SK-N-SH (cell line): ENCODE measurements at regions not wholly inside any gene's neighbourhood (a gene's known extent, or its start where the extent isn't known, plus 50 kb on each side); places are given as distances from the start of the nearest gene placed in this dataset.

Experiments
- CTCF ChIA-PET: fragments of 300-600, 350-600 bp; formaldehyde crosslinking; extraction: SDS; loops from one replicate; lab custom pipeline; 2021; lab: Yijun Ruan, JAX
- POLR2A ChIA-PET: fragments of 350-600 bp; sonication (Branson Sonifier 250); formaldehyde crosslinking; extraction: SDS; loops from one replicate; lab custom pipeline; 2020; ENCODE audit warnings: antibody characterized with exemption, inconsistent platforms; lab: Yijun Ruan, JAX
- DNase-seq: peaks from one replicate; pipeline ENCODE4 v3.0.0; 2012
- H2AFZ ChIP-seq: fragments of 200-600 bp; sonication (generic); 2 replicates; pipeline ENCODE4 v1.8.1; 2016; ENCODE audit warnings: antibody characterized with exemption, mild to moderate bottlenecking, low read depth
- H3F3A ChIP-seq: fragments of 200-600 bp; sonication (generic); replicated peaks from 2 replicates; pipeline ENCODE3; 2016; ENCODE audit warnings: antibody characterized with exemption, mild to moderate bottlenecking; ENCODE audit not compliant: insufficient read depth
- H3K27ac ChIP-seq, 2 experiments: fragments of 200-500 bp in 1 of 2; fragments of 200-600 bp in 1 of 2; sonication (Bioruptor generic) in 1 of 2; sonication (generic), shearing (Covaris generic) in 1 of 2; 2 replicates each; pipeline versions ENCODE4 v1.5.1 to v1.6.1; 2014 to 2016; ENCODE audit warnings: low read depth in 2 of 2, inconsistent platforms in 1 of 2, low read length in 1 of 2, mild to moderate bottlenecking in 1 of 2, mixed read lengths in 1 of 2
- H3K27me3 ChIP-seq: fragments of 200-600 bp; sonication (generic), shearing (Covaris generic); 2 replicates; pipeline ENCODE4 v1.6.1; 2016; ENCODE audit warnings: mixed run types; ENCODE audit not compliant: insufficient read depth
- H3K36me3 ChIP-seq, 2 experiments: fragments of 200-500 bp in 1 of 2; fragments of 200-600 bp in 1 of 2; sonication (Bioruptor generic) in 1 of 2; sonication (generic) in 1 of 2; replicated peaks in 1 of 2; 2 replicates each; pipeline versions ENCODE3 to v1.5.1; 2014 to 2016; ENCODE audit warnings: low read length in 1 of 2, mild to moderate bottlenecking in 1 of 2; ENCODE audit not compliant: insufficient read depth in 2 of 2, control insufficient read depth in 1 of 2
- H3K4me1 ChIP-seq, 2 experiments: fragments of 200-500 bp in 1 of 2; fragments of 200-600 bp in 1 of 2; sonication (Bioruptor generic) in 1 of 2; sonication (generic), shearing (Covaris generic) in 1 of 2; 2 replicates each; pipeline versions ENCODE4 v1.5.1 to v1.6.1; 2014 to 2016; ENCODE audit warnings: low read depth in 1 of 2, low read length in 1 of 2, mixed run types in 1 of 2; ENCODE audit not compliant: insufficient read depth in 2 of 2, control insufficient read depth in 1 of 2
- H3K4me2 ChIP-seq: fragments of 200-600 bp; sonication (generic), shearing (Covaris generic); 2 replicates; pipeline ENCODE4 v1.6.1; 2017; ENCODE audit warnings: mixed run types
- H3K4me3 ChIP-seq, 2 experiments: fragments of 200-500 bp in 1 of 2; fragments of 200-600 bp in 1 of 2; sonication (Bioruptor generic) in 1 of 2; sonication (generic), shearing (Covaris generic) in 1 of 2; 2 replicates each; pipeline versions ENCODE4 v1.5.1 to v1.8.1; 2014 to 2016; ENCODE audit warnings: low read depth in 2 of 2, inconsistent platforms in 1 of 2, low read length in 1 of 2, mild to moderate bottlenecking in 1 of 2, mixed read lengths in 1 of 2, moderate library complexity in 1 of 2
- H3K79me2 ChIP-seq: fragments of 200-600 bp; sonication (generic); 2 replicates; pipeline ENCODE4 v1.8.1; 2017; ENCODE audit warnings: mild to moderate bottlenecking; ENCODE audit not compliant: insufficient read depth
- H3K9ac ChIP-seq: fragments of 200-600 bp; sonication (generic); 2 replicates; pipeline ENCODE4 v1.6.1; 2017; ENCODE audit warnings: mixed run types
- H3K9me2 ChIP-seq: fragments of 200-600 bp; sonication (generic); 2 replicates; pipeline ENCODE4 v1.6.1; 2017; ENCODE audit warnings: mixed run types
- H3K9me3 ChIP-seq: fragments of 200-600 bp; sonication (generic); 2 replicates; pipeline ENCODE4 v1.6.1; 2017; ENCODE audit warnings: mixed run types, mild to moderate bottlenecking, moderate library complexity
- H4K20me1 ChIP-seq: fragments of 200-600 bp; sonication (generic); 2 replicates; pipeline ENCODE4 v1.6.1; 2017; ENCODE audit warnings: mild to moderate bottlenecking, mixed run types; ENCODE audit not compliant: insufficient read depth
- EP300 ChIP-seq, 2 experiments: IDR thresholded peaks; 2 replicates each; pipeline versions ENCODE4 v1.4.0 to v1.6.1; 2012; ENCODE audit warnings: borderline replicate concordance in 1 of 2, low read depth in 1 of 2, low read length in 1 of 2
- FOSL2 ChIP-seq: IDR thresholded peaks from 2 replicates; pipeline ENCODE4 v1.4.0; 2012; ENCODE audit warnings: low read depth, mild to moderate bottlenecking, moderate library complexity, borderline replicate concordance
- GABPA ChIP-seq: IDR thresholded peaks from 2 replicates; pipeline ENCODE4 v1.4.0; 2012; ENCODE audit warnings: low read depth, mild to moderate bottlenecking
- IRF3 ChIP-seq: fragments of 150-350 bp; IDR thresholded peaks from 2 replicates; pipeline ENCODE4 v1.6.1; 2016; ENCODE audit warnings: mild to moderate bottlenecking, low read depth, low read length
- JUND ChIP-seq: IDR thresholded peaks from 2 replicates; pipeline ENCODE4 v1.4.0; 2012
- MAX ChIP-seq: IDR thresholded peaks from 2 replicates; pipeline ENCODE4 v1.4.0; 2012; ENCODE audit warnings: low read depth
- NFIC ChIP-seq: IDR thresholded peaks from 2 replicates; pipeline ENCODE4 v1.4.0; 2012; ENCODE audit warnings: borderline replicate concordance
- PBX3 ChIP-seq: IDR thresholded peaks from 2 replicates; pipeline ENCODE4; 2012
- POLR2AphosphoS5 ChIP-seq: IDR thresholded peaks from 2 replicates; pipeline ENCODE4 v1.6.1; 2012; ENCODE audit warnings: low read depth, low read length
- SIN3A ChIP-seq: IDR thresholded peaks from 2 replicates; pipeline ENCODE4 v1.6.1; 2012; ENCODE audit warnings: low read depth, mild to moderate bottlenecking, low read length, moderate library complexity, borderline replicate concordance
- TCF12 ChIP-seq: IDR thresholded peaks from 2 replicates; pipeline ENCODE4 v1.4.0; 2012
- USF2 ChIP-seq: fragments of 150-350 bp; IDR thresholded peaks from 2 replicates; pipeline ENCODE4 v1.6.1; 2017; ENCODE audit warnings: antibody characterized with exemption, low read length, low read depth, borderline replicate concordance
- ZBTB33 ChIP-seq: IDR thresholded peaks from 2 replicates; pipeline ENCODE4 v1.4.0; 2012; ENCODE audit warnings: low read depth, borderline replicate concordance
- WGBS: methylation state at CpG from one replicate; pipeline ENCODE4 v1.1.6; 2017; ENCODE audit warnings: low lambda C conversion rate; 5-methylcytosine and 5-hydroxymethylcytosine counted together

GRCh38 chr1:234533034-234533891, 54.3 kb upstream of the TARBP1 start:
- Histone ChIP-seq H3F3A (peaks cover 25% of the 10 kb centered on the region), H3K9ac (peak overlapping the region; percentile 62), H3K9me3 (no peaks in the 10 kb centered on the region), H4K20me1 (no peaks in the 10 kb centered on the region), H3K27me3 (no peaks in the 10 kb centered on the region), H3K27ac (peak overlapping the region; percentile 95 to 99), H3K4me2 (peak overlapping the region; percentile 47), H3K4me3 (no peak overlapping the region), H3K79me2 (no peaks in the 10 kb centered on the region), H3K9me2 (no peaks in the 10 kb centered on the region), H2AFZ (peak overlapping the region; percentile 35; the same call in 1 of the 2 replicates), H3K4me1 (peaks cover 51 to 70% of the 10 kb centered on the region in 2 experiments), H3K36me3 (no peaks in the 10 kb centered on the region)
- WGBS, result 72% methylated on average over 7 of the region's 12 CpGs
- DNase-seq, result no peak
- POLR2A ChIA-PET, result interaction anchor here (1.5 to 2.0 kb wide), 2 partner anchors 10 to 77 kb away, joined by 3 to 13 read pairs; partner anchors contain the start of gene IRF2BP2
- TF ChIP-seq JUND (peak; percentile 69), TCF12 (peak; percentile 69), GABPA (no peak), IRF3 (no peak), EP300 (IDR thresholded peaks at IDR 0.05; ENCODE audit: borderline replicate concordance in 1 of 2, low read depth in 1 of 2, low read length in 1 of 2) (peak in 1 of 2 experiments; percentile 62; a peak in 1 of 4 replicates), ZBTB33 (0 out of 2 replicates have a peak, but pooled peaks have one; percentile 17), PBX3 (peak; percentile 63), NFIC (peak; percentile 51), POLR2AphosphoS5 (peak; percentile 28; the same call in 1 of the 2 replicates), FOSL2 (peak; percentile 86), USF2 (no peak), SIN3A (0 out of 2 replicates have a peak, but pooled peaks have one; percentile 47), MAX (0 out of 2 replicates have a peak, but pooled peaks have one; percentile 16)
- CTCF ChIA-PET, result interaction anchor here (0.7 to 2.8 kb wide), 5 partner anchors 11 to 550 kb away, joined by 3 to 14 read pairs (median 6); no protein-coding TSS in a partner anchor
